Stomach (tissue), 8 donors: ENCODE measurements at regions not wholly inside any gene's neighbourhood (a gene's known extent, or its start where the extent isn't known, plus 50 kb on each side); places are given as distances from the start of the nearest gene placed in this dataset.

Experiments used
- DNase-seq, 2 donors: peaks; one replicate each; pipeline versions ENCODE4 v3.0.0 to v3.0.0-alpha.2; 2013 to 2019
- H3K27ac ChIP-seq, 5 donors: fragments of 200-600 bp in 4 of 5; sonication (generic) in 4 of 5; one replicate each; pipeline ENCODE4 v1.5.1; 2013 to 2019; ENCODE audit warnings: mild to moderate bottlenecking in 1 of 5, moderate library complexity in 1 of 5
- H3K27me3 ChIP-seq, 3 donors: fragments of 200-600 bp; sonication (generic); one replicate each; pipeline ENCODE4 v1.5.1; 2017 to 2019; ENCODE audit warnings: mixed run types in 1 of 3
- H3K36me3 ChIP-seq, 4 donors: fragments of 200-600 bp; sonication (generic); 1 replicate in 3 of 4; 2 replicates in 1 of 4; pipeline ENCODE4 v1.5.1; 2016 to 2019
- H3K4me1 ChIP-seq, 4 donors: fragments of 200-600 bp; sonication (generic); one replicate each; pipeline ENCODE4 v1.5.1; 2016 to 2019
- H3K4me3 ChIP-seq, 4 donors: fragments of 200-600 bp; sonication (generic) in 3 of 4; one replicate each; pipeline ENCODE4 v1.5.1; 2016 to 2019; ENCODE audit warnings: mild to moderate bottlenecking in 1 of 4
- H3K9me3 ChIP-seq, 4 donors: fragments of 200-600 bp; sonication (generic); one replicate each; pipeline ENCODE4 v1.5.1; 2016 to 2019
- CTCF ChIP-seq, 7 experiments: fragments of 450-650 bp in 4 of 7; fragments of 200-600 bp in 3 of 7; sonication (generic) in 3 of 7; IDR thresholded peaks; one replicate each; pipeline ENCODE4 v1.5.1; 2016 to 2019; ENCODE audit warnings: antibody characterized with exemption in 7 of 7, control low read depth in 2 of 7, mild to moderate bottlenecking in 1 of 7
- EP300 ChIP-seq: sonication (generic); formaldehyde crosslinking; IDR thresholded peaks from one replicate; pipeline ENCODE4 v1.6.1; 2017; ENCODE audit warnings: antibody characterized with exemption
- POLR2A ChIP-seq, 4 donors: fragments of 450-650 bp; IDR thresholded peaks; one replicate each; pipeline ENCODE4 v1.6.1; 2016; ENCODE audit warnings: antibody characterized with exemption in 4 of 4, control low read depth in 2 of 4, mild to moderate bottlenecking in 1 of 4, moderate library complexity in 1 of 4
- POLR2AphosphoS5 ChIP-seq, 3 donors: sonication (generic); formaldehyde crosslinking; IDR thresholded peaks; one replicate each; pipeline ENCODE4 v1.6.1; 2016; ENCODE audit warnings: antibody characterized with exemption in 3 of 3
- WGBS, 5 donors: extraction: QIAGEN DNeasy Blood & Tissue Kit in 3 of 5; methylation state at CpG; one replicate each; pipeline versions ENCODE4 v1.1.5 to v1.1.7; 2013 to 2018; 5-methylcytosine and 5-hydroxymethylcytosine counted together
- intact Hi-C: fragments of 100-400 bp; cut with DNase I; formaldehyde crosslinking; loops from one replicate; pipeline ENCODE4 v1.15.1; 2023; ENCODE audit warnings: low total_unique reads
- donor health status: healthy with polysubstance abuse.
- donor health status: Bipolar disorder and iron deficiency.
- donor health status: healthy.

GRCh38 chr21:16085421-16085820 lies 355.6 kb downstream of the USP25 start:
- peak overlapping the region in 1 of 5 donors; percentile 36 for H3K27ac ChIP-seq
- no peak overlapping the region for H3K4me3 ChIP-seq
- DNase-seq: no peak
- no peaks in the 10 kb centered on the region for H3K27me3 ChIP-seq
- intact Hi-C loops: no loop called here
- H3K36me3 ChIP-seq: no peaks in the 10 kb centered on the region
- TF ChIP-seq POLR2A (IDR thresholded peaks at IDR 0.05): no peak
- no peak for TF ChIP-seq EP300
- TF ChIP-seq POLR2AphosphoS5 (IDR thresholded peaks at IDR 0.05): no peak
- no peak for TF ChIP-seq CTCF (IDR thresholded peaks at IDR 0.05)
- H3K4me1 ChIP-seq: peaks cover 0 to 8% (median 0%) of the 10 kb centered on the region in 4 donors
- H3K9me3 ChIP-seq: no peaks in the 10 kb centered on the region
- 79 to 90% (median 88%) methylated on average over 5 of the region's 5 CpGs for WGBS, 5 donors

GRCh38 chr21:16086121-16086520 lies 356.3 kb downstream of the USP25 start:
- Histone ChIP-seq H3K4me3 (no peak overlapping the region), H3K4me1 (peaks cover 0 to 7% (median 0%) of the 10 kb centered on the region in 4 donors), H3K27ac (no peak overlapping the region), H3K36me3 (no peaks in the 10 kb centered on the region), H3K9me3 (no peaks in the 10 kb centered on the region), H3K27me3 (no peaks in the 10 kb centered on the region)
- 81 to 89% (median 87%) methylated on average over 4 of the region's 4 CpGs for WGBS, 5 donors
- intact Hi-C loops: no loop called here
- TF ChIP-seq POLR2AphosphoS5 (IDR thresholded peaks at IDR 0.05): no peak
- no peak for DNase-seq

- Histone ChIP-seq H3K4me1 (peaks cover 0 to 6% (median 0%) of the 10 kb centered on the region in 4 donors), H3K27me3 (no peaks in the 10 kb centered on the region), H3K27ac (no peak overlapping the region), H3K36me3 (no peaks in the 10 kb centered on the region), H3K4me3 (no peak overlapping the region), H3K9me3 (no peaks in the 10 kb centered on the region)
- no peak for DNase-seq
- intact Hi-C loops: no loop called here
- WGBS, 5 donors: 34 to 58% (median 53%) methylated on average over 2 of the region's 2 CpGs
- no peak for TF ChIP-seq CTCF (IDR thresholded peaks at IDR 0.05)
- no peak for TF ChIP-seq POLR2A (IDR thresholded peaks at IDR 0.05)
- no peak for TF ChIP-seq EP300
- no peak for TF ChIP-seq POLR2AphosphoS5 (IDR thresholded peaks at IDR 0.05)
Measured at GRCh38 chr21:16086936-16087335, 357.2 kb downstream of the USP25 start.

- H3K27ac ChIP-seq: no peak overlapping the region
- no peaks in the 10 kb centered on the region for H3K36me3 ChIP-seq
- H3K4me1 ChIP-seq: no peaks in the 10 kb centered on the region
- no peaks in the 10 kb centered on the region for H3K27me3 ChIP-seq
- 83 to 93% (median 87%) methylated on average over 1 of the region's 1 CpG for WGBS, 5 donors
- TF ChIP-seq CTCF (IDR thresholded peaks at IDR 0.05): no peak
- TF ChIP-seq POLR2A (IDR thresholded peaks at IDR 0.05): no peak
- no peak for TF ChIP-seq EP300
- no peak for TF ChIP-seq POLR2AphosphoS5 (IDR thresholded peaks at IDR 0.05)
- H3K4me3 ChIP-seq: no peak overlapping the region
- H3K9me3 ChIP-seq: no peaks in the 10 kb centered on the region
- no peak for DNase-seq
- intact Hi-C loops: no loop called here
Measured at GRCh38 chr21:16087523-16087922, 357.7 kb downstream of the USP25 start.

- Histone ChIP-seq H3K27me3 (no peaks in the 10 kb centered on the region), H3K9me3 (no peaks in the 10 kb centered on the region), H3K4me1 (no peaks in the 10 kb centered on the region), H3K27ac (no peak overlapping the region), H3K36me3 (no peaks in the 10 kb centered on the region), H3K4me3 (no peak overlapping the region)
- 78 to 93% (median 90%) methylated on average over 1 of the region's 1 CpG for WGBS, 5 donors
- no peak for TF ChIP-seq POLR2AphosphoS5 (IDR thresholded peaks at IDR 0.05)
- no peak for TF ChIP-seq POLR2A (IDR thresholded peaks at IDR 0.05)
- no peak for TF ChIP-seq CTCF (IDR thresholded peaks at IDR 0.05)
- TF ChIP-seq EP300: no peak
- intact Hi-C loops: no loop called here
- DNase-seq: no peak
Measured at GRCh38 chr21:16088056-16088455, 358.3 kb downstream of the USP25 start.
